Psoas muscle (tissue), 7 donors: ENCODE measurements at regions not wholly inside any gene's neighbourhood (a gene's known extent, or its start where the extent isn't known, plus 50 kb on each side); places are given as distances from the start of the nearest gene placed in this dataset.

Experiments
- ATAC-seq, 4 donors: fragments of 200-7000 bp; cut with Tn5 transposase; one replicate each; pipeline ENCODE4 v1.9.1; 2020; ENCODE audit warnings: moderate library complexity in 3 of 4, mild to moderate bottlenecking in 2 of 4
- DNase-seq, 2 donors: peaks; one replicate each; pipeline ENCODE4 v3.0.0-alpha.2; 2020
- H3K27ac ChIP-seq: fragments of 200-600 bp; one replicate; pipeline ENCODE4 v1.8.0; 2022
- H3K27me3 ChIP-seq, 3 donors: fragments of 200-600 bp in 1 of 3; one replicate each; pipeline versions ENCODE4 v1.6.1 to v1.8.0; 2013 to 2022; ENCODE audit warnings: low read length in 2 of 3, mild to moderate bottlenecking in 2 of 3, moderate library complexity in 1 of 3; ENCODE audit not compliant: insufficient read depth in 3 of 3
- H3K36me3 ChIP-seq, 2 donors: fragments of 200-600 bp in 1 of 2; one replicate each; pipeline versions ENCODE4 v1.6.1 to v1.8.0; 2013 to 2022; ENCODE audit warnings: low read depth in 1 of 2, mild to moderate bottlenecking in 1 of 2, moderate library complexity in 1 of 2; ENCODE audit not compliant: insufficient read depth in 1 of 2
- H3K4me1 ChIP-seq: fragments of 200-600 bp; one replicate; pipeline ENCODE4 v1.8.0; 2022
- H3K4me3 ChIP-seq: fragments of 200-600 bp; one replicate; pipeline ENCODE4 v1.8.0; 2022; ENCODE audit warnings: mild to moderate bottlenecking
- H3K9me3 ChIP-seq: fragments of 200-600 bp; one replicate; pipeline ENCODE4 v1.8.0; 2022
- CTCF ChIP-seq: fragments of 200-600 bp; IDR thresholded peaks from one replicate; pipeline ENCODE4 v1.8.0; 2022; ENCODE audit warnings: antibody characterized with exemption
- WGBS, 3 donors: extraction: QIAGEN DNeasy Blood & Tissue Kit; methylation state at CpG; one replicate each; pipeline versions ENCODE4 v1.1.6 to v1.1.7; 2013; 5-methylcytosine and 5-hydroxymethylcytosine counted together
- intact Hi-C, 2 donors: fragments of 100-400 bp; cut with DNase I; formaldehyde crosslinking; loops; one replicate each; pipeline versions ENCODE4 v1.11.0 to v1.14.2; 2022
- donor health status: healthy with polysubstance abuse.
- donor health status: DM: no; HTN: no; CAD: no; lungs with moderate emphysema.
- donor health status: Bipolar disorder and iron deficiency.
- donor health status: healthy.
- donor health status: DM: yes; HTN: yes; CAD: no.
- donor health status: DM: no; HTN: no; CAD: no.
- donor health status: DM: yes; HTN: yes; CAD: no.

GRCh38 chr10:44435196-44435595 lies 50.3 kb upstream of the CXCL12 start:
- ATAC-seq (no peak), DNase-seq (no peak)
- H3K4me1 ChIP-seq = no peaks in the 10 kb centered on the region
- no peak overlapping the region for H3K27ac ChIP-seq
- no peak overlapping the region for H3K4me3 ChIP-seq
- 85 to 90% (median 86%) methylated on average over 7 of the region's 7 CpGs for WGBS, 3 donors
- peaks cover 3% of the 10 kb centered on the region for H3K9me3 ChIP-seq
- no peaks in the 10 kb centered on the region for H3K36me3 ChIP-seq
- intact Hi-C loops = no loop called here
- TF ChIP-seq CTCF = no peak
- no peaks in the 10 kb centered on the region for H3K27me3 ChIP-seq

DNA sequence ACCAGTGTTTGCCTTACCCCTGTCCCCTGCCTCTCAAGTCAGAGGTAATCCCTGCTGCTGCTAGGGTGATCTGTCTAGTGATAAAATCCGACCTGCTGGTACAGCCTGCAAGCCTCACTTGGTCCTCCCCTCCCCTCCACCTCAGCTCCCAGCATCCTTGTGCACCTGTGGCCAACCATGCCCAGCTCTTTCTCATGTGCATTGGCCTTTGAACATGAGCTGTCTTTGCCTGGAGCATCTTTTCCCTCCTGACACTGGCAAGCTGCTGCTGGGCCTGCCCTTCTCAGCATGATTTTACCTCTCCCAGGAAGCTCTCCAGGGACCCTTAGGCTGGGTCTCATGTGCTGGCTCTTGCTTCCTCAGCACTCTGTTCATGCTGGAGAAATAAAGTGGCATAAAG lies 51.3 kb upstream of the CXCL12 start:
- intact Hi-C loops = no loop called here

DNA sequence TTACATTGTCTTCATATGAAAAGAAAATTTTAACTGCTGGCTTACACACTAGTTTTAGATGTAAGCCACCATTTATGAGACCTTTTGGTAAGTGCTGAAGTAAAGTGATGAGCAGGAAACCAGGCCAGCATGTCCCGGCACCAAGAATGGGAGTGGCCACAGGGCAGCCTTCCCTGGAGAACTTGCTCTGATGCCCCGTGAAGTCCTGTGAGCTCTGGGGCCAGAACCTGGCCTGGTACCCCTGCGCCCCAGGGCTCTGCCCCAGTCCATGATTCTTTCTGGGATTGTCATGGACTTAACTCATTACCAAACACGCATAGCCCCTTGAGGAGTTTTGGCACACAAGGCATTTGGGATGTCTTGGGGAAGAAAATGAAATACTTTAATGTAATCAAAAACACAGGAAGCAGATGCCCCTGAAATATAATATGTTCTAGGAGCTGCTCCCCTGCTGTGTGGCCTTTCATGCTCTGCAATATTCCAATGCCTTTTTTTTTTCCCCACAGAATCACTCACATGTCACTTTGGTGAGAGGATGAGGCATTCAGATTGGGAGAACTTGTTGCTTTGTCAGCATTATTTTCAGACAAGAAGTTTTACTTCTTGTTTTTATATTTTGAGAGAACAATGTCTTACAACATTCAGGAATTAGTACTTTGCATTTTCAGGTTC lies 53.1 kb upstream of the CXCL12 start:
- no peak for TF ChIP-seq CTCF
- H3K27me3 ChIP-seq = no peaks in the 10 kb centered on the region
- no peaks in the 10 kb centered on the region for H3K9me3 ChIP-seq
- 69 to 75% (median 72%) methylated on average over 4 of the region's 4 CpGs for WGBS, 3 donors
- H3K27ac ChIP-seq = no peak overlapping the region
- H3K4me3 ChIP-seq = no peak overlapping the region
- H3K36me3 ChIP-seq = no peaks in the 10 kb centered on the region
- DNase-seq (no peak), ATAC-seq (no peak)
- intact Hi-C loops = no loop called here
- no peaks in the 10 kb centered on the region for H3K4me1 ChIP-seq

More for the DNA sequence above, 51.3 kb upstream of the CXCL12 start:
- no peak for TF ChIP-seq CTCF
- ATAC-seq (no peak), DNase-seq (no peak)
- WGBS, 3 donors = 56 to 61% (median 56%) methylated on average over 1 of the region's 1 CpG
- Histone ChIP-seq H3K36me3 (no peaks in the 10 kb centered on the region), H3K27ac (no peak overlapping the region), H3K27me3 (no peaks in the 10 kb centered on the region), H3K4me1 (no peaks in the 10 kb centered on the region), H3K9me3 (no peaks in the 10 kb centered on the region), H3K4me3 (no peak overlapping the region)

DNA sequence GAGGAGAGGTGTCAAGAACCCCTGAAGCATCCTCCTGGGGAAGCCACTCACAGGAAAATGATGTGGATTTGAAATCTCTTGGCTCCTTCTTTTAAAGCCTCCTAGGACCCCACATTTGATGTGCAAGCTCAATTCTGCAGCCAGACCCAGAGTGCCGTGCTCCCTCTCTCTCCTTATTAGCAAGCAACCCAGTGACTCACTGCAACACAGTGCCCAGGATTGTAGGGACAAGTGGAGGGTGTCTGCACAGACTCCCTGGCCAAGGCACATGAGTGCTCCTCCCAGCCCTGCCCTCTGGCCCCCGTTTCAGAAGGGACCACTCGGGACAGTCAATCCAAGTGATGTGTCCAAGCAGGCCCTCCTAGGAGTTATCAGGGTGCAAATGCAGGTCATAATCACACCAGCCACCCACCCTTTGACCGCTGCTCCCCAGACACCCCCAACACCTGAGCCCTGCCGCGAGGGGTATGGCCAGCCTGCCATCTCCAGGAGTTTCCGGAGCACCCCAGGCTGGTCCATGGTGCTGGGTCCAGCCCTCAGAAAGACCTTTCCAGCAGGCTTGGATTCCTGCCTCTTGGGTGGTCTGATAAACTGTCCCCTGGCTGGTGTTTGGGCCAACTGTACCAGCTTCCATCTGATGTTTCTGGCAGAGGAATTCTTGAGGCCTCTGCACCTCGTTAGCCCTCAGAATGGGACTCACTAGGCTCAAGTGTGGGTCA lies 54.5 kb upstream of the CXCL12 start:
- Histone ChIP-seq H3K4me1 (no peaks in the 10 kb centered on the region), H3K27me3 (no peaks in the 10 kb centered on the region), H3K9me3 (peaks cover 6% of the 10 kb centered on the region), H3K27ac (no peak overlapping the region), H3K4me3 (no peak overlapping the region), H3K36me3 (no peaks in the 10 kb centered on the region)
- WGBS, 3 donors = 82 to 84% (median 82%) methylated on average over 8 of the region's 8 CpGs
- intact Hi-C loops = no loop called here
- no peak for ATAC-seq
- no peak for TF ChIP-seq CTCF
- DNase-seq = no peak

- H3K4me1 ChIP-seq = no peaks in the 10 kb centered on the region
- no peak for ATAC-seq
- no peak overlapping the region for H3K27ac ChIP-seq
- H3K4me3 ChIP-seq = no peak overlapping the region
- H3K9me3 ChIP-seq = peaks cover 11% of the 10 kb centered on the region
- TF ChIP-seq CTCF = no peak
- no peak for DNase-seq
- intact Hi-C loops = no loop called here
- 63 to 67% (median 65%) methylated on average over 5 of the region's 5 CpGs for WGBS, 3 donors
- no peaks in the 10 kb centered on the region for H3K36me3 ChIP-seq
- H3K27me3 ChIP-seq = no peaks in the 10 kb centered on the region
These were observed 55.0 kb upstream of the CXCL12 start for GRCh38 chr10:44439958-44440244.
